Naive thymus-derived CD8-positive, alpha-beta T cell (primary cell): ENCODE measurements at regions not wholly inside any gene's neighbourhood (a gene's known extent, or its start where the extent isn't known, plus 50 kb on each side); places are given as distances from the start of the nearest gene placed in this dataset.
"Not testable (repeated sequence)": the region's sequence is repeated elsewhere in the genome, so short reads cannot be mapped to it uniquely, and the experiment has no call there.

Experiments used
- ATAC-seq, 2 donors: fragments of 150-1000 bp; cut with Tn5 transposase in 1 of 2; sonication (Bioruptor Pico), chemical (Tn5 transposase) in 1 of 2; 1 replicate in 1 of 2; 2 replicates in 1 of 2; pipeline ENCODE4 v1.10.0; 2021; ENCODE audit warnings: mild to moderate bottlenecking in 2 of 2, moderate library complexity in 2 of 2
- POLR2A ChIA-PET: fragments of 350-600 bp; sonication (Branson Sonifier 250); formaldehyde crosslinking; loops from one replicate; lab custom pipeline; 2021; ENCODE audit warnings: antibody characterized with exemption; lab: Charles Lee
- DNase-seq, 10 donors: peaks; one replicate each; pipeline versions ENCODE4 v3.0.0 to v3.0.0-alpha.2; 2020 to 2022
- H3K27ac Mint-ChIP-seq, 10 donors: one replicate each; pipeline ENCODE4 v1.8.0; 2020 to 2022; ENCODE audit warnings: mild to moderate bottlenecking in 10 of 10, mixed read lengths in 10 of 10, moderate library complexity in 4 of 10, inconsistent platforms in 1 of 10
- H3K27me3 Mint-ChIP-seq, 5 donors: one replicate each; pipeline ENCODE4 v1.8.0; 2021 to 2022; ENCODE audit warnings: mixed read lengths in 5 of 5
- H3K36me3 Mint-ChIP-seq, 3 donors: one replicate each; pipeline ENCODE4 v1.8.0; 2020 to 2022; ENCODE audit warnings: mixed read lengths in 3 of 3, mild to moderate bottlenecking in 2 of 3, inconsistent platforms in 1 of 3
- H3K4me1 Mint-ChIP-seq, 4 donors: one replicate each; pipeline ENCODE4 v1.8.0; 2021 to 2022; ENCODE audit warnings: mixed read lengths in 4 of 4
- H3K4me3 Mint-ChIP-seq, 10 donors: one replicate each; pipeline ENCODE4 v1.8.0; 2020 to 2022; ENCODE audit warnings: mild to moderate bottlenecking in 10 of 10, mixed read lengths in 10 of 10, moderate library complexity in 6 of 10, inconsistent platforms in 1 of 10
- H3K9me3 Mint-ChIP-seq, 9 donors: one replicate each; pipeline ENCODE4 v1.8.0; 2020 to 2022; ENCODE audit warnings: mixed read lengths in 9 of 9, mild to moderate bottlenecking in 3 of 9, inconsistent platforms in 1 of 9, moderate library complexity in 1 of 9

GRCh38 chr4:162506253-162506652 lies 342.5 kb upstream of the FSTL5 start:
- no peak for DNase-seq
- Mint-ChIP-seq H3K27ac (no peak overlapping the region), H3K4me3 (no peak overlapping the region), H3K4me1 (no peaks in the 10 kb centered on the region), H3K27me3 (peaks cover 0 to 19% (median 3%) of the 10 kb centered on the region in 5 donors), H3K36me3 (no peaks in the 10 kb centered on the region), H3K9me3 (no peaks in the 10 kb centered on the region)
- ATAC-seq: no peak
- POLR2A ChIA-PET: no interaction called here

GRCh38 chr4:162503868-162504267 lies 340.1 kb upstream of the FSTL5 start:
- Mint-ChIP-seq H3K4me3 (no peak overlapping the region), H3K27me3 (peaks cover 0 to 19% (median 3%) of the 10 kb centered on the region in 5 donors), H3K27ac (no peak overlapping the region), H3K36me3 (no peaks in the 10 kb centered on the region), H3K4me1 (no peaks in the 10 kb centered on the region), H3K9me3 (no peaks in the 10 kb centered on the region)
- DNase-seq: no peak
- ATAC-seq: no peak
- POLR2A ChIA-PET: no interaction called here

- Mint-ChIP-seq H3K4me3 (no peak overlapping the region), H3K27ac (no peak overlapping the region), H3K9me3 (no peaks in the 10 kb centered on the region), H3K4me1 (no peaks in the 10 kb centered on the region), H3K27me3 (peaks cover 0 to 19% (median 3%) of the 10 kb centered on the region in 5 donors), H3K36me3 (no peaks in the 10 kb centered on the region)
- DNase-seq: no peak
- no peak for ATAC-seq
- POLR2A ChIA-PET: no interaction called here
Measured at GRCh38 chr4:162502109-162502508, 338.3 kb upstream of the FSTL5 start.

GRCh38 chr4:162499478-162499877 lies 335.7 kb upstream of the FSTL5 start:
- Mint-ChIP-seq H3K9me3 (no peaks in the 10 kb centered on the region), H3K27ac (no peak overlapping the region), H3K4me3 (no peak overlapping the region), H3K36me3 (no peaks in the 10 kb centered on the region), H3K4me1 (no peaks in the 10 kb centered on the region), H3K27me3 (peaks cover 0 to 19% (median 3%) of the 10 kb centered on the region in 5 donors)
- DNase-seq (no peak), ATAC-seq (no peak)
- POLR2A ChIA-PET: no interaction called here

GRCh38 chr4:162498168-162498567 lies 334.4 kb upstream of the FSTL5 start:
- peaks cover 0 to 11% (median 1%) of the 10 kb centered on the region in 5 donors for H3K27me3 Mint-ChIP-seq
- no peaks in the 10 kb centered on the region for H3K9me3 Mint-ChIP-seq
- H3K4me1 Mint-ChIP-seq: no peaks in the 10 kb centered on the region
- H3K27ac Mint-ChIP-seq: peak overlapping the region in 1 of 10 donors; percentile 45
- no peak for DNase-seq
- POLR2A ChIA-PET: no interaction called here
- no peak overlapping the region for H3K4me3 Mint-ChIP-seq
- no peak for ATAC-seq
- no peaks in the 10 kb centered on the region for H3K36me3 Mint-ChIP-seq

GRCh38 chr4:162497564-162498167 lies 333.9 kb upstream of the FSTL5 start:
- POLR2A ChIA-PET: no interaction called here
- no peaks in the 10 kb centered on the region for H3K36me3 Mint-ChIP-seq
- DNase-seq: peak in 4 of 10 donors; percentile 1 to 38 (median 26)
- H3K27me3 Mint-ChIP-seq: peaks cover 0 to 6% (median 0%) of the 10 kb centered on the region in 5 donors
- no peak overlapping the region for H3K27ac Mint-ChIP-seq
- ATAC-seq: peak in 1 of 2 donors; percentile 44
- no peaks in the 10 kb centered on the region for H3K4me1 Mint-ChIP-seq
- H3K4me3 Mint-ChIP-seq: no peak overlapping the region
- no peaks in the 10 kb centered on the region for H3K9me3 Mint-ChIP-seq

- Mint-ChIP-seq H3K9me3 (no peaks in the 10 kb centered on the region), H3K36me3 (no peaks in the 10 kb centered on the region), H3K27me3 (peaks cover 0 to 4% (median 0%) of the 10 kb centered on the region in 5 donors), H3K4me1 (no peaks in the 10 kb centered on the region), H3K4me3 (no peak overlapping the region), H3K27ac (no peak overlapping the region)
- POLR2A ChIA-PET: no interaction called here
- DNase-seq (no peak), ATAC-seq (no peak)
Measured at GRCh38 chr4:162494935-162495334, 331.1 kb upstream of the FSTL5 start.

GRCh38 chr4:162485486-162485885 lies 321.7 kb upstream of the FSTL5 start:
- no peak for ATAC-seq
- Mint-ChIP-seq H3K4me3 (no peak overlapping the region), H3K4me1 (no peaks in the 10 kb centered on the region), H3K9me3 (peaks cover 0 to 2% (median 0%) of the 10 kb centered on the region in 9 donors), H3K27me3 (peaks cover 0 to 4% (median 0%) of the 10 kb centered on the region in 5 donors), H3K27ac (no peak overlapping the region), H3K36me3 (no peaks in the 10 kb centered on the region)
- POLR2A ChIA-PET: no interaction called here
- DNase-seq: no peak

- no peak for ATAC-seq
- peaks cover 0 to 10% (median 3%) of the 10 kb centered on the region in 9 donors for H3K9me3 Mint-ChIP-seq
- H3K27ac Mint-ChIP-seq: no peak overlapping the region
Measured at GRCh38 chr4:162475246-162475645, 311.4 kb upstream of the FSTL5 start.

GRCh38 chr4:162469977-162470376 lies 306.2 kb upstream of the FSTL5 start:
- Mint-ChIP-seq H3K27ac (no peak overlapping the region), H3K36me3 (no peaks in the 10 kb centered on the region)

More at GRCh38 chr4:162475246-162475645, 311.4 kb upstream of the FSTL5 start:
- Mint-ChIP-seq H3K36me3 (no peaks in the 10 kb centered on the region), H3K27me3 (no peaks in the 10 kb centered on the region), H3K4me1 (no peaks in the 10 kb centered on the region), H3K4me3 (no peak overlapping the region)
- POLR2A ChIA-PET: no interaction called here
- no peak for DNase-seq

GRCh38 chr4:162465356-162465755 lies 301.6 kb upstream of the FSTL5 start:
- H3K4me1 Mint-ChIP-seq, POLR2A ChIA-PET, H3K36me3 Mint-ChIP-seq, H3K9me3 Mint-ChIP-seq, H3K27me3 Mint-ChIP-seq, ATAC-seq, DNase-seq, H3K27ac Mint-ChIP-seq, H3K4me3 Mint-ChIP-seq: not testable (repeated sequence)

More at GRCh38 chr4:162469977-162470376, 306.2 kb upstream of the FSTL5 start:
- POLR2A ChIA-PET: no interaction called here
- H3K4me1 Mint-ChIP-seq: no peaks in the 10 kb centered on the region
- H3K4me3 Mint-ChIP-seq: no peak overlapping the region
- no peaks in the 10 kb centered on the region for H3K27me3 Mint-ChIP-seq
- ATAC-seq: no peak
- peaks cover 0 to 1% (median 0%) of the 10 kb centered on the region in 9 donors for H3K9me3 Mint-ChIP-seq
- no peak for DNase-seq

GRCh38 chr4:162461952-162462351 lies 298.2 kb upstream of the FSTL5 start:
- no peak for DNase-seq
- Mint-ChIP-seq H3K4me3 (no peak overlapping the region), H3K27me3 (no peaks in the 10 kb centered on the region)

GRCh38 chr4:162458051-162458450 lies 294.3 kb upstream of the FSTL5 start:
- H3K9me3 Mint-ChIP-seq: peaks cover 0 to 3% (median 0%) of the 10 kb centered on the region in 9 donors
- H3K36me3 Mint-ChIP-seq: no peaks in the 10 kb centered on the region
- DNase-seq (no peak), ATAC-seq (no peak)
- POLR2A ChIA-PET: no interaction called here
- no peak overlapping the region for H3K4me3 Mint-ChIP-seq
- H3K27me3 Mint-ChIP-seq: no peaks in the 10 kb centered on the region
- H3K27ac Mint-ChIP-seq: no peak overlapping the region
- no peaks in the 10 kb centered on the region for H3K4me1 Mint-ChIP-seq

More at GRCh38 chr4:162461952-162462351, 298.2 kb upstream of the FSTL5 start:
- ATAC-seq: no peak
- H3K9me3 Mint-ChIP-seq: peaks cover 0 to 5% (median 0%) of the 10 kb centered on the region in 9 donors
- no peak overlapping the region for H3K27ac Mint-ChIP-seq
- H3K36me3 Mint-ChIP-seq: no peaks in the 10 kb centered on the region
- no peaks in the 10 kb centered on the region for H3K4me1 Mint-ChIP-seq
- POLR2A ChIA-PET: no interaction called here
